Neural cell (in vitro differentiated cells): ENCODE measurements at regions not wholly inside any gene's neighbourhood (a gene's known extent, or its start where the extent isn't known, plus 50 kb on each side); places are given as distances from the start of the nearest gene placed in this dataset.

Experiments
- H2AFZ ChIP-seq: fragments of 200-600, 300-800 bp; sonication (generic), shearing (Covaris generic); 2 replicates; pipeline ENCODE4 v1.6.0; 2014; ENCODE audit warnings: low read depth, mild to moderate bottlenecking, antibody characterized with exemption, low read length, moderate library complexity
- H3F3A ChIP-seq: fragments of 200-600 bp; shearing (Covaris generic); 2 replicates; pipeline ENCODE4 v1.6.1; 2016; ENCODE audit warnings: mild to moderate bottlenecking, moderate library complexity, mixed read lengths, antibody characterized with exemption, low read length; ENCODE audit not compliant: insufficient read depth, poor library complexity, severe bottlenecking
- H3K27ac ChIP-seq: fragments of 200-600, 300-800 bp; sonication (generic), shearing (Covaris generic); 2 replicates; pipeline ENCODE4 v1.5.1; 2014; ENCODE audit warnings: mild to moderate bottlenecking, low read length, moderate library complexity
- H3K27me3 ChIP-seq: fragments of 300-800, 200-600 bp; sonication (generic), shearing (Covaris generic); 2 replicates; pipeline ENCODE4 v1.6.0; 2014; ENCODE audit warnings: mild to moderate bottlenecking, low read depth, low read length, moderate library complexity; ENCODE audit not compliant: insufficient read depth
- H3K36me3 ChIP-seq: fragments of 300-800, 200-600 bp; sonication (generic), shearing (Covaris generic); 2 replicates; pipeline ENCODE4 v1.5.1; 2014; ENCODE audit warnings: mild to moderate bottlenecking, antibody characterized with exemption, low read length, moderate library complexity; ENCODE audit not compliant: insufficient read depth
- H3K4me2 ChIP-seq: fragments of 300-800, 200-600 bp; sonication (generic), shearing (Covaris generic); 2 replicates; pipeline ENCODE4 v1.6.0; 2014; ENCODE audit warnings: mild to moderate bottlenecking, low read length
- H3K4me3 ChIP-seq: fragments of 300-800, 200-600 bp; sonication (generic), shearing (Covaris generic); 2 replicates; pipeline ENCODE4 v1.5.1; 2014; ENCODE audit warnings: mild to moderate bottlenecking, low read length, moderate library complexity
- H3K79me2 ChIP-seq: fragments of 200-600 bp; shearing (Covaris generic); replicated peaks from 2 replicates; pipeline ENCODE4 v1.6.0; 2014; ENCODE audit warnings: mild to moderate bottlenecking, low read length, moderate library complexity; ENCODE audit not compliant: insufficient read depth
- H3K9ac ChIP-seq: fragments of 300-800, 200-600 bp; sonication (generic), shearing (Covaris generic); 2 replicates; pipeline ENCODE4 v1.6.1; 2016; ENCODE audit warnings: mild to moderate bottlenecking, low read length, mixed read lengths
- H3K9me2 ChIP-seq: fragments of 200-600 bp; shearing (Covaris generic); 2 replicates; pipeline ENCODE4 v1.6.1; 2016; ENCODE audit warnings: mild to moderate bottlenecking, low read length, mixed read lengths; ENCODE audit not compliant: insufficient read depth
- H3K9me3 ChIP-seq: fragments of 200-600, 300-800 bp; sonication (generic), shearing (Covaris generic); 2 replicates; pipeline ENCODE4 v1.6.1; 2016; ENCODE audit warnings: mild to moderate bottlenecking, mixed run types, low read length, moderate library complexity, mixed read lengths
- H4K20me1 ChIP-seq: fragments of 200-600 bp; shearing (Covaris generic); 2 replicates; pipeline ENCODE4 v1.6.1; 2016; ENCODE audit warnings: mild to moderate bottlenecking, mixed run types; ENCODE audit not compliant: insufficient read depth
- EP300 ChIP-seq: fragments of 450-650 bp; conservative IDR thresholded peaks from 2 replicates; pipeline ENCODE4 v1.6.1; 2014; ENCODE audit warnings: antibody characterized with exemption, mild to moderate bottlenecking, moderate library complexity; ENCODE audit not compliant: poor library complexity, severe bottlenecking
- EZH2 ChIP-seq: fragments of 200-600, 300-800 bp; shearing (Covaris generic), sonication (generic); IDR thresholded peaks from 2 replicates; pipeline ENCODE4 v1.6.1; 2014; ENCODE audit warnings: antibody characterized with exemption, low read length, borderline replicate concordance, mild to moderate bottlenecking; ENCODE audit not compliant: insufficient read depth, poor library complexity, severe bottlenecking
- MXI1 ChIP-seq: fragments of 450-650 bp; conservative IDR thresholded peaks from 2 replicates; pipeline ENCODE4 v1.6.1; 2014; ENCODE audit warnings: antibody characterized with exemption, mild to moderate bottlenecking; ENCODE audit not compliant: poor library complexity, severe bottlenecking
- POLR2AphosphoS5 ChIP-seq: IDR thresholded peaks from 2 replicates; pipeline ENCODE4 v1.6.1; 2012
- RAD21 ChIP-seq: fragments of 450-650 bp; conservative IDR thresholded peaks from 2 replicates; pipeline ENCODE4 v1.6.1; 2014; ENCODE audit warnings: antibody characterized with exemption, mild to moderate bottlenecking, moderate library complexity
- REST ChIP-seq: IDR thresholded peaks from 2 replicates; pipeline ENCODE4 v1.6.1; 2012; ENCODE audit warnings: borderline replicate concordance
- SMC3 ChIP-seq: fragments of 450-650 bp; conservative IDR thresholded peaks from 2 replicates; pipeline ENCODE4 v1.6.1; 2014; ENCODE audit warnings: antibody characterized with exemption, mild to moderate bottlenecking, moderate library complexity; ENCODE audit not compliant: poor library complexity
- TAF1 ChIP-seq: IDR thresholded peaks from 2 replicates; pipeline ENCODE4 v1.6.1; 2012; ENCODE audit warnings: low read depth
- TF ChIP-seq, protein P1 (sequence below): fragments of 450-650 bp; IDR thresholded peaks from 2 replicates; pipeline ENCODE4 v1.5.1; 2014; ENCODE audit warnings: antibody characterized with exemption, mild to moderate bottlenecking, moderate library complexity; ENCODE audit not compliant: poor library complexity, severe bottlenecking

GRCh38 chr10:64497306-64497705 is 976.1 kb downstream of the REEP3 start:
- Histone ChIP-seq H3K79me2 (no peaks in the 10 kb centered on the region), H3K9ac (no peak overlapping the region), H3K27ac (no peak overlapping the region), H3K4me2 (no peak overlapping the region), H3K4me3 (no peak overlapping the region), H3K27me3 (no peaks in the 10 kb centered on the region), H3F3A (no peaks in the 10 kb centered on the region), H3K36me3 (no peaks in the 10 kb centered on the region), H4K20me1 (no peaks in the 10 kb centered on the region), H2AFZ (no peak overlapping the region), H3K9me2 (no peaks in the 10 kb centered on the region), H3K9me3 (no peaks in the 10 kb centered on the region)
- TF ChIP-seq EP300 (no peak), REST (no peak), POLR2AphosphoS5 (no peak), SMC3 (no peak), MXI1 (no peak), EZH2 (no peak), RAD21 (no peak), TAF1 (no peak)
- TF ChIP-seq, protein P1, sequence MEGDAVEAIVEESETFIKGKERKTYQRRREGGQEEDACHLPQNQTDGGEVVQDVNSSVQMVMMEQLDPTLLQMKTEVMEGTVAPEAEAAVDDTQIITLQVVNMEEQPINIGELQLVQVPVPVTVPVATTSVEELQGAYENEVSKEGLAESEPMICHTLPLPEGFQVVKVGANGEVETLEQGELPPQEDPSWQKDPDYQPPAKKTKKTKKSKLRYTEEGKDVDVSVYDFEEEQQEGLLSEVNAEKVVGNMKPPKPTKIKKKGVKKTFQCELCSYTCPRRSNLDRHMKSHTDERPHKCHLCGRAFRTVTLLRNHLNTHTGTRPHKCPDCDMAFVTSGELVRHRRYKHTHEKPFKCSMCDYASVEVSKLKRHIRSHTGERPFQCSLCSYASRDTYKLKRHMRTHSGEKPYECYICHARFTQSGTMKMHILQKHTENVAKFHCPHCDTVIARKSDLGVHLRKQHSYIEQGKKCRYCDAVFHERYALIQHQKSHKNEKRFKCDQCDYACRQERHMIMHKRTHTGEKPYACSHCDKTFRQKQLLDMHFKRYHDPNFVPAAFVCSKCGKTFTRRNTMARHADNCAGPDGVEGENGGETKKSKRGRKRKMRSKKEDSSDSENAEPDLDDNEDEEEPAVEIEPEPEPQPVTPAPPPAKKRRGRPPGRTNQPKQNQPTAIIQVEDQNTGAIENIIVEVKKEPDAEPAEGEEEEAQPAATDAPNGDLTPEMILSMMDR: no peak

- H3K36me3 ChIP-seq: no peaks in the 10 kb centered on the region
- no peaks in the 10 kb centered on the region for H3K79me2 ChIP-seq
- H3K9me3 ChIP-seq: no peaks in the 10 kb centered on the region
- H3K4me2 ChIP-seq: no peak overlapping the region
- H2AFZ ChIP-seq: no peak overlapping the region
- no peak for TF ChIP-seq RAD21
- no peak for TF ChIP-seq REST
- TF ChIP-seq EP300: no peak
- no peak for TF ChIP-seq SMC3
- no peak for TF ChIP-seq TAF1
- no peaks in the 10 kb centered on the region for H4K20me1 ChIP-seq
- H3K27ac ChIP-seq: no peak overlapping the region
- no peaks in the 10 kb centered on the region for H3K9me2 ChIP-seq
- H3F3A ChIP-seq: no peaks in the 10 kb centered on the region
- no peaks in the 10 kb centered on the region for H3K27me3 ChIP-seq
- H3K4me3 ChIP-seq: no peak overlapping the region
- no peak overlapping the region for H3K9ac ChIP-seq
Measured at GRCh38 chr10:64501807-64502206, 980.6 kb downstream of the REEP3 start.
